CD4-positive, alpha-beta T cell (primary cell): ENCODE measurements at regions not wholly inside any gene's neighbourhood (a gene's known extent, or its start where the extent isn't known, plus 50 kb on each side); places are given as distances from the start of the nearest gene placed in this dataset.

Experiments
- ATAC-seq: fragments of 200-7000 bp; cut with Tn5 transposase; one replicate; pipeline ENCODE4 v1.10.0; 2022; ENCODE audit warnings: mild to moderate bottlenecking; ENCODE audit not compliant: poor library complexity
- CTCF ChIA-PET: fragments of 350-600 bp; sonication (Branson Sonifier 250); formaldehyde crosslinking; loops from one replicate; lab custom pipeline; 2021; ENCODE audit warnings: antibody characterized with exemption, inconsistent platforms; lab: Charles Lee
- POLR2A ChIA-PET: fragments of 350-600 bp; sonication (Branson Sonifier 250); formaldehyde crosslinking; loops from one replicate; lab custom pipeline; 2021; ENCODE audit warnings: antibody characterized with exemption, inconsistent platforms; lab: Charles Lee
- DNase-seq, 14 experiments: peaks; one replicate each; pipeline ENCODE4 v3.0.0-alpha.2; 2013 to 2020; ENCODE audit warnings: mixed read lengths in 2 of 14
- H3K27ac ChIP-seq, 2 donors: one replicate each; pipeline versions ENCODE4 v1.5.1 to v1.7.0; 2013; ENCODE audit warnings: low read length in 2 of 2, low read depth in 1 of 2, mild to moderate bottlenecking in 1 of 2
- H3K27me3 ChIP-seq, 2 experiments: 1 replicate in 1 of 2; 2 replicates in 1 of 2; pipeline versions ENCODE4 v1.6.1 to v1.7.0; 2013; ENCODE audit warnings: low read length in 2 of 2, control low read depth in 1 of 2, mild to moderate bottlenecking in 1 of 2, moderate library complexity in 1 of 2; ENCODE audit not compliant: insufficient read depth in 2 of 2, control insufficient read depth in 1 of 2
- H3K36me3 ChIP-seq: one replicate; pipeline ENCODE4 v1.6.1; 2013; ENCODE audit warnings: low read length, control low read depth; ENCODE audit not compliant: insufficient read depth
- H3K4me1 ChIP-seq: one replicate; pipeline ENCODE4 v1.6.1; 2013; ENCODE audit warnings: low read length, control low read depth; ENCODE audit not compliant: insufficient read depth
- H3K4me3 ChIP-seq: one replicate; pipeline ENCODE4 v1.5.1; 2013; ENCODE audit warnings: mild to moderate bottlenecking, low read length, moderate library complexity
- H3K9me3 ChIP-seq, 2 experiments: 1 replicate in 1 of 2; 2 replicates in 1 of 2; pipeline versions ENCODE4 v1.6.1 to v1.7.0; 2013; ENCODE audit warnings: low read length in 2 of 2, mild to moderate bottlenecking in 2 of 2, control low read depth in 1 of 2, moderate library complexity in 1 of 2; ENCODE audit not compliant: control insufficient read depth in 1 of 2, insufficient read depth in 1 of 2
- H3K27ac Mint-ChIP-seq: one replicate; pipeline ENCODE4 v1.8.0; 2020; ENCODE audit warnings: mixed read lengths
- H3K27me3 Mint-ChIP-seq: one replicate; pipeline ENCODE4 v1.8.0; 2021; ENCODE audit warnings: mixed read lengths
- H3K36me3 Mint-ChIP-seq: one replicate; pipeline ENCODE4 v1.8.0; 2021; ENCODE audit warnings: low read depth, mixed read lengths
- H3K4me1 Mint-ChIP-seq: one replicate; pipeline ENCODE4 v1.8.0; 2021; ENCODE audit warnings: low read depth, mixed read lengths
- H3K4me3 Mint-ChIP-seq: one replicate; pipeline ENCODE4 v1.8.0; 2020; ENCODE audit warnings: mild to moderate bottlenecking, mixed read lengths
- H3K9me3 Mint-ChIP-seq: one replicate; pipeline ENCODE4 v1.8.0; 2020; ENCODE audit warnings: mixed read lengths
- intact Hi-C, 2 experiments: fragments of 100-400 bp; cut with DNase I in 1 of 2; cut with micrococcal nuclease in 1 of 2; formaldehyde crosslinking; loops; one replicate each; pipeline versions ENCODE4 v1.15.1 to v1.9.0; 2023 to 2025; cut with DNase I, micrococcal nuclease
- TF ChIP-seq, protein P1 (sequence below): fragments of 200-600 bp; IDR thresholded peaks from one replicate; pipeline ENCODE4 v1.8.0; 2022; ENCODE audit warnings: antibody characterized with exemption, mild to moderate bottlenecking

DNA sequence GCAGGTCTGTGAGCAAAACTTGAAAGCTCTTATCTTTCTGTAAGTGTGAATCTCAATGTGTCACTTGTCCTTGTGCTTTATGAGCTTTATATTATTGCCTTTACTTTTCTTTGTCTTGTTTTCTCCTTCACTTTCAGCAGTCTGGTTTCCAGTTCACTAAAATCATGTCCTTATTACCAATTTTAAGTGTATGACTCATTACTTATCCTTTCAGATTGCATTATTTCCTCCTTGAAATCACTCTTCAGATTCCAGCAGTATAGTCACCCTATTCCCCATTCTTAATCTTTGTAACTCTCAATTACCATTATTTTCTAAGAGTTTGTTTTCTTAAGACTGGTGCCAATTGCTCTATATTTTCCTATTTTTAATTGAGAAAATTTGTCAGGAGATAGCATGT is 117.4 kb upstream of the GRIK2 start:
- ChIA-PET CTCF (no interaction called here), POLR2A (no interaction called here)
- Histone ChIP-seq H3K27me3 (no peaks in the 10 kb centered on the region), H3K9me3 (peaks cover 0 to 4% of the 10 kb centered on the region in 2 experiments), H3K27ac (no peak overlapping the region), H3K4me1 (no peaks in the 10 kb centered on the region), H3K4me3 (no peak overlapping the region), H3K36me3 (no peaks in the 10 kb centered on the region)
- Mint-ChIP-seq H3K9me3 (peaks cover 2% of the 10 kb centered on the region), H3K27ac (no peak overlapping the region), H3K36me3 (no peaks in the 10 kb centered on the region), H3K27me3 (no peaks in the 10 kb centered on the region), H3K4me1 (no peaks in the 10 kb centered on the region), H3K4me3 (no peak overlapping the region)
- intact Hi-C loops = no loop called here
- ATAC-seq (no peak), DNase-seq (no peak)
- TF ChIP-seq, protein P1, sequence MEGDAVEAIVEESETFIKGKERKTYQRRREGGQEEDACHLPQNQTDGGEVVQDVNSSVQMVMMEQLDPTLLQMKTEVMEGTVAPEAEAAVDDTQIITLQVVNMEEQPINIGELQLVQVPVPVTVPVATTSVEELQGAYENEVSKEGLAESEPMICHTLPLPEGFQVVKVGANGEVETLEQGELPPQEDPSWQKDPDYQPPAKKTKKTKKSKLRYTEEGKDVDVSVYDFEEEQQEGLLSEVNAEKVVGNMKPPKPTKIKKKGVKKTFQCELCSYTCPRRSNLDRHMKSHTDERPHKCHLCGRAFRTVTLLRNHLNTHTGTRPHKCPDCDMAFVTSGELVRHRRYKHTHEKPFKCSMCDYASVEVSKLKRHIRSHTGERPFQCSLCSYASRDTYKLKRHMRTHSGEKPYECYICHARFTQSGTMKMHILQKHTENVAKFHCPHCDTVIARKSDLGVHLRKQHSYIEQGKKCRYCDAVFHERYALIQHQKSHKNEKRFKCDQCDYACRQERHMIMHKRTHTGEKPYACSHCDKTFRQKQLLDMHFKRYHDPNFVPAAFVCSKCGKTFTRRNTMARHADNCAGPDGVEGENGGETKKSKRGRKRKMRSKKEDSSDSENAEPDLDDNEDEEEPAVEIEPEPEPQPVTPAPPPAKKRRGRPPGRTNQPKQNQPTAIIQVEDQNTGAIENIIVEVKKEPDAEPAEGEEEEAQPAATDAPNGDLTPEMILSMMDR = no peak

GRCh38 chr6:101279410-101279809 is 114.1 kb upstream of the GRIK2 start:
- no peaks in the 10 kb centered on the region for H3K36me3 ChIP-seq
- H3K4me3 ChIP-seq = no peak overlapping the region
- no peaks in the 10 kb centered on the region for H3K27me3 Mint-ChIP-seq
- CTCF ChIA-PET = no interaction called here
- ATAC-seq = no peak
- H3K9me3 ChIP-seq = peaks cover 0 to 22% of the 10 kb centered on the region in 2 experiments
- DNase-seq = no peak
- H3K27me3 ChIP-seq = no peaks in the 10 kb centered on the region
- no peaks in the 10 kb centered on the region for H3K36me3 Mint-ChIP-seq
- H3K9me3 Mint-ChIP-seq = peaks cover 5% of the 10 kb centered on the region
- H3K4me1 Mint-ChIP-seq = no peaks in the 10 kb centered on the region
- no peak overlapping the region for H3K4me3 Mint-ChIP-seq
- H3K27ac Mint-ChIP-seq = no peak overlapping the region
- TF ChIP-seq, protein P1 = no peak
- POLR2A ChIA-PET = no interaction called here
- intact Hi-C loops = no loop called here
- no peaks in the 10 kb centered on the region for H3K4me1 ChIP-seq
- H3K27ac ChIP-seq = no peak overlapping the region

GRCh38 chr6:101281266-101281665 is 112.2 kb upstream of the GRIK2 start:
- Histone ChIP-seq H3K9me3 (peaks cover 0 to 30% of the 10 kb centered on the region in 2 experiments), H3K4me1 (no peaks in the 10 kb centered on the region), H3K27me3 (no peaks in the 10 kb centered on the region), H3K27ac (no peak overlapping the region), H3K36me3 (no peaks in the 10 kb centered on the region), H3K4me3 (no peak overlapping the region)
- no peak overlapping the region for H3K4me3 Mint-ChIP-seq
- H3K36me3 Mint-ChIP-seq = no peaks in the 10 kb centered on the region
- no peaks in the 10 kb centered on the region for H3K27me3 Mint-ChIP-seq
- DNase-seq = no peak
- H3K27ac Mint-ChIP-seq = no peak overlapping the region
- H3K9me3 Mint-ChIP-seq = peaks cover 8% of the 10 kb centered on the region
- TF ChIP-seq, protein P1 = no peak
- POLR2A ChIA-PET = no interaction called here
- intact Hi-C loops = no loop called here
- CTCF ChIA-PET = no interaction called here
- no peaks in the 10 kb centered on the region for H3K4me1 Mint-ChIP-seq
- ATAC-seq = no peak
